22Rv1 (cell line): ENCODE measurements at regions not wholly inside any gene's neighbourhood (a gene's known extent, or its start where the extent isn't known, plus 50 kb on each side); places are given as distances from the start of the nearest gene placed in this dataset.

Source experiments
- H3K27ac ChIP-seq: fragments of 450-650 bp; 2 replicates; pipeline ENCODE4 v1.5.1; 2017
- CTCF ChIP-seq: fragments of 450-650 bp; IDR thresholded peaks from 2 replicates; pipeline ENCODE4 v1.5.1; 2017; ENCODE audit warnings: mild to moderate bottlenecking
- ZFX ChIP-seq: fragments of 450-650 bp; IDR thresholded peaks from 2 replicates; pipeline ENCODE4 v1.6.1; 2017; ENCODE audit warnings: antibody characterized with exemption, borderline replicate concordance

- H3K27ac ChIP-seq: no peak overlapping the region
- TF ChIP-seq ZFX (no peak), CTCF (no peak)
Observed at GRCh38 chr11:122358292-122358691, 242.3 kb upstream of the BLID start.

GRCh38 chr11:122355968-122356367 is 240.0 kb upstream of the BLID start:
- H3K27ac ChIP-seq: no peak overlapping the region
- no peak for TF ChIP-seq CTCF
- no peak for TF ChIP-seq ZFX

GRCh38 chr11:122354025-122354697 is 238.1 kb upstream of the BLID start:
- no peak overlapping the region for H3K27ac ChIP-seq
- no peak for TF ChIP-seq CTCF
- TF ChIP-seq ZFX: no peak

GRCh38 chr11:122353561-122353960 is 237.5 kb upstream of the BLID start:
- TF ChIP-seq CTCF (no peak), ZFX (no peak)

GRCh38 chr11:122348659-122349409 is 232.8 kb upstream of the BLID start:
- TF ChIP-seq ZFX (no peak), CTCF (no peak)
- H3K27ac ChIP-seq: no peak overlapping the region

More at GRCh38 chr11:122353561-122353960, 237.5 kb upstream of the BLID start:
- no peak overlapping the region for H3K27ac ChIP-seq

- no peak overlapping the region for H3K27ac ChIP-seq
- no peak for TF ChIP-seq ZFX
- TF ChIP-seq CTCF: no peak
Observed at GRCh38 chr11:122346006-122346405, 230.0 kb upstream of the BLID start.

GRCh38 chr11:122345586-122345985 is 229.6 kb upstream of the BLID start:
- TF ChIP-seq ZFX (no peak), CTCF (no peak)
- H3K27ac ChIP-seq: no peak overlapping the region
